ENCODE measurements at regions not wholly inside any gene's neighbourhood (a gene's known extent, or its start where the extent isn't known, plus 50 kb on each side); places are given as distances from the start of the nearest gene placed in this dataset.

DNA sequence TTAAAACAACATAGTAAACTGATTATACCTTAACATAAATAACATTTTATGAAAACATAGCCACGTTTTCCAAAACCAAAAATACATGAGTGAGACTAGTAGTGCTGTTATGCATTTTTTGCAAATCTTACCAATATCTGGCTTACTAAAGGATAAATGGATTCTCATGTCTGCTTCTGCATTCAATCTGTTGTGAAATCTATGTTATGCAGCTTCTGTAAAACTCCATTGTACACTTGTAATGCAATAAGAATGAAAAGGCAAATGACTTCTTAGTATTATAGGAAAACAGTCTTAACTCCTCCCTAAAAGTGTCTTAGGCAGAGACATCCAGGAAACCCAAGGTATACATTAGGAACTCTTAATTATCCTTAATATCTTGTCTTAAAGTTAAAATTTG is 330.9 kb upstream of the THBS1 start:
- no peak for DNase-seq
- 37 to 81% (median 72%) methylated on average over 1 of the region's 1 CpG for WGBS, 5 donors
- Histone ChIP-seq H3K36me3 (no peaks in the 10 kb centered on the region), H3K27me3 (replicated peaks in 1 of 7) (no peaks in the 10 kb centered on the region), H3K27ac (no peak overlapping the region), H3K4me3 (no peak overlapping the region), H3K4me1 (no peaks in the 10 kb centered on the region), H3K9me3 (no peaks in the 10 kb centered on the region)
- intact Hi-C loops (cut with DNase I; ENCODE audit: low total_unique reads) = no loop called here
- TF ChIP-seq POLR2A (IDR thresholded peaks at IDR 0.05) = no peak
- TF ChIP-seq, protein P1, sequence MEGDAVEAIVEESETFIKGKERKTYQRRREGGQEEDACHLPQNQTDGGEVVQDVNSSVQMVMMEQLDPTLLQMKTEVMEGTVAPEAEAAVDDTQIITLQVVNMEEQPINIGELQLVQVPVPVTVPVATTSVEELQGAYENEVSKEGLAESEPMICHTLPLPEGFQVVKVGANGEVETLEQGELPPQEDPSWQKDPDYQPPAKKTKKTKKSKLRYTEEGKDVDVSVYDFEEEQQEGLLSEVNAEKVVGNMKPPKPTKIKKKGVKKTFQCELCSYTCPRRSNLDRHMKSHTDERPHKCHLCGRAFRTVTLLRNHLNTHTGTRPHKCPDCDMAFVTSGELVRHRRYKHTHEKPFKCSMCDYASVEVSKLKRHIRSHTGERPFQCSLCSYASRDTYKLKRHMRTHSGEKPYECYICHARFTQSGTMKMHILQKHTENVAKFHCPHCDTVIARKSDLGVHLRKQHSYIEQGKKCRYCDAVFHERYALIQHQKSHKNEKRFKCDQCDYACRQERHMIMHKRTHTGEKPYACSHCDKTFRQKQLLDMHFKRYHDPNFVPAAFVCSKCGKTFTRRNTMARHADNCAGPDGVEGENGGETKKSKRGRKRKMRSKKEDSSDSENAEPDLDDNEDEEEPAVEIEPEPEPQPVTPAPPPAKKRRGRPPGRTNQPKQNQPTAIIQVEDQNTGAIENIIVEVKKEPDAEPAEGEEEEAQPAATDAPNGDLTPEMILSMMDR (IDR thresholded peaks at IDR 0.05 in 8 of 11, conservative IDR thresholded peaks at IDR 0.05 in 3 of 11) = no peak
- no peak for TF ChIP-seq POLR2AphosphoS5 (IDR thresholded peaks at IDR 0.05)

DNA sequence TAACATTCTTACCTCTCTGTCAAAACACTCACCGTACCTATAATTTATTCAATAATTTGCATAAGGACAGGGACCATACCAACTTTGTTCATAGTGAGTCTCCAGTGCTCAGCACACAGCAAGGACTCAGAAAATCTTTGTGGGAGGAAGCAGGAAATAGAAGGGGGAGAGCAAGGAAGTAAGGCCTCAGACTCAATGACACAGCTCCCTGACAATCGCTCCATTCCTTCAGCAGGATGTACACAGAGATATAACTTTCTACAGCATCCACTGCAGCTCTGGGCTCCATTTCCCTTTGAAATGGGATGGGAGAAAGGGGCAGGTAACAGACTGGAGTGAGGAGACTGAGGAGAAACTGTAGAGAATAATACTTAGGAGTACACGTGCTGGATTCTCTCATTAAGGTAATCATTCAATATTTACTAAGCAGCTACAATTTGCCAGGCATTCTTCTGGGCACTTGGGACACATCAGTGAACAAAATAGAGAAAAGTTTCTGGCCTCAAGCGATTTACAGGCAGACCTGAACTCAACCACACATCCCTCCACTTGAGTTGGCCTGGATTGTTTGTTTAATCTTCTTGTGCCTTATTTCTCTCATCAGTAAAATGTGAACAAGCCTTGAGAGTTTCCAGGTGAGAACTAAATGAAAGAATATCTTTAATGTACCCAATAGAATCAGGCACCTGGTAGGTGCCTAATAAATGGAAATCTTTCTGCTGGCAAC is 330.3 kb upstream of the THBS1 start:
- Histone ChIP-seq H3K9me3 (no peaks in the 10 kb centered on the region), H3K4me3 (no peak overlapping the region), H3K36me3 (no peaks in the 10 kb centered on the region), H3K4me1 (no peaks in the 10 kb centered on the region), H3K27me3 (replicated peaks in 1 of 7) (no peaks in the 10 kb centered on the region), H3K27ac (no peak overlapping the region)
- TF ChIP-seq POLR2A (IDR thresholded peaks at IDR 0.05) (no peak), POLR2AphosphoS5 (IDR thresholded peaks at IDR 0.05) (no peak)
- TF ChIP-seq, protein P1 (IDR thresholded peaks at IDR 0.05 in 8 of 11, conservative IDR thresholded peaks at IDR 0.05 in 3 of 11) = no peak
- WGBS, 5 donors = 53 to 63% (median 56%) methylated on average over 4 of the region's 4 CpGs
- DNase-seq = no peak
- intact Hi-C loops (cut with DNase I; ENCODE audit: low total_unique reads) = no loop called here

DNA sequence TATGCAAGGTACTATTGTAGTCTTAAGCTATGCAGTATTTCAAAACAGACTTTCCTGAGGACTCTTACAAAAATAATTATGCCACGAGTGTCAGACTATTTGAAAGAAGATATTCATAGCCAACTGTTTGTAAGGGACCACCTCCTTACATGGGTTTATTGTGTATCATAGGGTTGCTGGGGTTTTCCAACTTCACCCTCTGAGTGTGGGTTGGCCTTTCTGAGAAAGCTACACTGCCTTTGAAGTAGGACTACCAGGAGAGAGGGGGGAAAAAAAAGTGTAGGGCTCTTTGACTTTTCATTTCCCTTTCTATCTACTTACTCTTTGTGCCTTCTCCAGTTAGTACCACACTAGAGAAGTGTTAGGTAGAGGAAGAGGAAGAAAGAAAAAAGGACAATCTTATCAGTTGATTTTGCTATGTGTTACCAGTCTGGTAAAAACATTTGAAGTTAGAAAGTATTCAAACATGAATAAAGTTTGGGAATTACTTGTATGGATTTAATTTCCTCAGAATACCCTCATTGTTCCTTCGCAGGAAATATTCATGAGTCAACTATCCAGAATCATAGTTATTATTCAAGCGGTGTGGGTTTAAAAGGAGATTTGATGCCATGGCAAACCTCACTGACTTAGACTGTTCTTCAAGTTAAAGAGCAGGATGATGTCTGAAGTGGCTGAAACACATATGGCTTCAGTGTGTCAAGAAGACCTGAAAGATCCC is 329.3 kb upstream of the THBS1 start:
- DNase-seq = no peak
- H3K27ac ChIP-seq = no peak overlapping the region
- no peaks in the 10 kb centered on the region for H3K27me3 ChIP-seq (replicated peaks in 1 of 7)
- 74 to 77% (median 75%) methylated on average over 3 of the region's 3 CpGs for WGBS, 5 donors
- intact Hi-C loops (cut with DNase I; ENCODE audit: low total_unique reads) = no loop called here
- no peak overlapping the region for H3K4me3 ChIP-seq
- H3K4me1 ChIP-seq = no peaks in the 10 kb centered on the region
- TF ChIP-seq POLR2AphosphoS5 (IDR thresholded peaks at IDR 0.05) = no peak
- no peak for TF ChIP-seq POLR2A (IDR thresholded peaks at IDR 0.05)
- TF ChIP-seq, protein P1 (IDR thresholded peaks at IDR 0.05 in 8 of 11, conservative IDR thresholded peaks at IDR 0.05 in 3 of 11) = no peak
- no peaks in the 10 kb centered on the region for H3K9me3 ChIP-seq
- H3K36me3 ChIP-seq = no peaks in the 10 kb centered on the region

DNA sequence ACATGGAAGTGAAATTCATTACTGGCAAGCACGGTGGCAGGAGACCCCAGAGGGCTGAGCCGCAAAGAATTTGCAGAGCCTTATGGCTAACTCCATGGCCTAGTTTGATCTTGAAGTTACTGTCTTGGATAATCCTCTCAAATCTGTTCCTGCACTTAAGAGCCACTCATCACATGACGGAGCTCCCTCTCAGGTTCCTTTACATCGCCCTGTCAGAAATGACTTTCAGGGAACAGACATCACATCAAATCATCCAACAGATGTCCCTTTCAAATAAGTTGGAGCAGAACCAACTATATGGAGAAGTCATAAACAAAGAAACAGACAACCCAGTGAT is 328.8 kb upstream of the THBS1 start:
- no peaks in the 10 kb centered on the region for H3K4me1 ChIP-seq
- no peak for DNase-seq
- TF ChIP-seq, protein P1 (IDR thresholded peaks at IDR 0.05 in 8 of 11, conservative IDR thresholded peaks at IDR 0.05 in 3 of 11) = no peak
- TF ChIP-seq POLR2A (IDR thresholded peaks at IDR 0.05) (no peak), POLR2AphosphoS5 (IDR thresholded peaks at IDR 0.05) (no peak)
- 77 to 96% (median 91%) methylated on average over 4 of the region's 4 CpGs for WGBS, 5 donors
- intact Hi-C loops (cut with DNase I; ENCODE audit: low total_unique reads) = no loop called here
- no peaks in the 10 kb centered on the region for H3K9me3 ChIP-seq
- no peak overlapping the region for H3K4me3 ChIP-seq
- H3K27ac ChIP-seq = no peak overlapping the region
- H3K27me3 ChIP-seq (replicated peaks in 1 of 7) = no peaks in the 10 kb centered on the region
- no peaks in the 10 kb centered on the region for H3K36me3 ChIP-seq

Data from spleen (tissue), 11 donors.